Upper lobe of right lung (tissue), 1 donor: ENCODE measurements at regions not wholly inside any gene's neighbourhood (a gene's known extent, or its start where the extent isn't known, plus 50 kb on each side); places are given as distances from the start of the nearest gene placed in this dataset.

ENCODE experiments used
- ATAC-seq: fragments of 200-7000 bp; cut with Tn5 transposase; one replicate; pipeline ENCODE4 v1.9.1; 2020; ENCODE audit warnings: mild to moderate bottlenecking, moderate library complexity
- DNase-seq: peaks from one replicate; pipeline ENCODE4 v3.0.0-alpha.2; 2020
- H3K27ac ChIP-seq: fragments of 200-600 bp; one replicate; pipeline ENCODE4 v1.8.0; 2022
- H3K27me3 ChIP-seq: fragments of 200-600 bp; one replicate; pipeline ENCODE4 v1.8.0; 2022; ENCODE audit warnings: mild to moderate bottlenecking
- H3K36me3 ChIP-seq: fragments of 200-600 bp; one replicate; pipeline ENCODE4 v1.8.0; 2022
- H3K4me1 ChIP-seq: fragments of 200-600 bp; one replicate; pipeline ENCODE4 v1.8.0; 2022
- H3K4me3 ChIP-seq: fragments of 200-600 bp; one replicate; pipeline ENCODE4 v1.8.0; 2022; ENCODE audit warnings: mild to moderate bottlenecking
- H3K9me3 ChIP-seq: fragments of 200-600 bp; one replicate; pipeline ENCODE4 v1.8.0; 2022
- CTCF ChIP-seq: fragments of 200-600 bp; IDR thresholded peaks from one replicate; pipeline ENCODE4 v1.8.0; 2022; ENCODE audit warnings: antibody characterized with exemption
- intact Hi-C: fragments of 100-400 bp; cut with DNase I; formaldehyde crosslinking; loops from one replicate; pipeline ENCODE4 v1.11.0; 2022
- donor health status: DM: no; HTN: yes; CAD: no; lungs with severe emphysema.

GRCh38 chr3:54021071-54021470 lies 101.3 kb upstream of the CACNA2D3 start:
- no peak overlapping the region for H3K27ac ChIP-seq
- no peak for TF ChIP-seq CTCF
- ATAC-seq (no peak), DNase-seq (no peak)
- H3K27me3 ChIP-seq, result no peaks in the 10 kb centered on the region
- intact Hi-C loops, result no loop called here
- H3K4me3 ChIP-seq, result no peak overlapping the region
- no peaks in the 10 kb centered on the region for H3K36me3 ChIP-seq
- H3K9me3 ChIP-seq, result no peaks in the 10 kb centered on the region
- H3K4me1 ChIP-seq, result no peaks in the 10 kb centered on the region

- H3K4me3 ChIP-seq, result no peak overlapping the region
- DNase-seq, result no peak
- no peak overlapping the region for H3K27ac ChIP-seq
- intact Hi-C loops, result no loop called here
- no peaks in the 10 kb centered on the region for H3K27me3 ChIP-seq
- no peaks in the 10 kb centered on the region for H3K36me3 ChIP-seq
- no peak for TF ChIP-seq CTCF
- no peaks in the 10 kb centered on the region for H3K9me3 ChIP-seq
- no peak for ATAC-seq
- H3K4me1 ChIP-seq, result no peaks in the 10 kb centered on the region
Observed at GRCh38 chr3:54020436-54020835, 101.9 kb upstream of the CACNA2D3 start.

- DNase-seq (no peak), ATAC-seq (no peak)
- no peaks in the 10 kb centered on the region for H3K36me3 ChIP-seq
- intact Hi-C loops, result no loop called here
- no peaks in the 10 kb centered on the region for H3K27me3 ChIP-seq
- no peak overlapping the region for H3K4me3 ChIP-seq
- no peak overlapping the region for H3K27ac ChIP-seq
- H3K4me1 ChIP-seq, result no peaks in the 10 kb centered on the region
- no peaks in the 10 kb centered on the region for H3K9me3 ChIP-seq
- TF ChIP-seq CTCF, result no peak
Observed at GRCh38 chr3:54014067-54014466, 108.3 kb upstream of the CACNA2D3 start.

- intact Hi-C loops, result no loop called here
- TF ChIP-seq CTCF, result no peak
- ATAC-seq, result no peak
Observed at GRCh38 chr3:54008744-54009143, 113.6 kb upstream of the CACNA2D3 start.

GRCh38 chr3:54008099-54008498 lies 114.3 kb upstream of the CACNA2D3 start:
- no peaks in the 10 kb centered on the region for H3K36me3 ChIP-seq

More at GRCh38 chr3:54008744-54009143, 113.6 kb upstream of the CACNA2D3 start:
- Histone ChIP-seq H3K27ac (no peak overlapping the region), H3K4me3 (no peak overlapping the region), H3K9me3 (no peaks in the 10 kb centered on the region), H3K27me3 (no peaks in the 10 kb centered on the region), H3K4me1 (no peaks in the 10 kb centered on the region), H3K36me3 (no peaks in the 10 kb centered on the region)
- DNase-seq, result no peak

More at GRCh38 chr3:54008099-54008498, 114.3 kb upstream of the CACNA2D3 start:
- Histone ChIP-seq H3K27ac (no peak overlapping the region), H3K4me3 (no peak overlapping the region), H3K27me3 (no peaks in the 10 kb centered on the region), H3K9me3 (no peaks in the 10 kb centered on the region), H3K4me1 (no peaks in the 10 kb centered on the region)
- no peak for TF ChIP-seq CTCF
- ATAC-seq (no peak), DNase-seq (no peak)
- intact Hi-C loops, result no loop called here
